ENCODE measurements at regions not wholly inside any gene's neighbourhood (a gene's known extent, or its start where the extent isn't known, plus 50 kb on each side); places are given as distances from the start of the nearest gene placed in this dataset.

DNA sequence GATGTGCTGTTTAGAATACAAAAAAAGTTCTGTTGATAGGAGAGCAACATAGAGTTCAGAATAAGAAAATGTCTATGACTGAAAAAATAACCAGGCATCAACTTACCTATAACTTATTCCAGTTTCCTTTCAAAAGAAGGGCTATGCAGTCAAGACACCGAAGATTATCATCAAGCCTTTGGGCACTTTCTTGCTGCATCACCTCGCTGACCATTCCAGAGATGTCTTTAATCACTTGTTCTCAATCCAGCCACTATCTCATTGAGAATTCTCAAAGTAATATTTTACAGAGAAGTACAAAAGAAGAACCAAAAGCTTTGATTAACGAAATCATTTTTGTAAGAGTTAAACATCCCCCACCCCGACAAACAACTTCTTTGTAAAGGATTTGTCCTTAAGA, 198.3 kb upstream of the P2RY1 start:
- TF ChIP-seq, protein P1, sequence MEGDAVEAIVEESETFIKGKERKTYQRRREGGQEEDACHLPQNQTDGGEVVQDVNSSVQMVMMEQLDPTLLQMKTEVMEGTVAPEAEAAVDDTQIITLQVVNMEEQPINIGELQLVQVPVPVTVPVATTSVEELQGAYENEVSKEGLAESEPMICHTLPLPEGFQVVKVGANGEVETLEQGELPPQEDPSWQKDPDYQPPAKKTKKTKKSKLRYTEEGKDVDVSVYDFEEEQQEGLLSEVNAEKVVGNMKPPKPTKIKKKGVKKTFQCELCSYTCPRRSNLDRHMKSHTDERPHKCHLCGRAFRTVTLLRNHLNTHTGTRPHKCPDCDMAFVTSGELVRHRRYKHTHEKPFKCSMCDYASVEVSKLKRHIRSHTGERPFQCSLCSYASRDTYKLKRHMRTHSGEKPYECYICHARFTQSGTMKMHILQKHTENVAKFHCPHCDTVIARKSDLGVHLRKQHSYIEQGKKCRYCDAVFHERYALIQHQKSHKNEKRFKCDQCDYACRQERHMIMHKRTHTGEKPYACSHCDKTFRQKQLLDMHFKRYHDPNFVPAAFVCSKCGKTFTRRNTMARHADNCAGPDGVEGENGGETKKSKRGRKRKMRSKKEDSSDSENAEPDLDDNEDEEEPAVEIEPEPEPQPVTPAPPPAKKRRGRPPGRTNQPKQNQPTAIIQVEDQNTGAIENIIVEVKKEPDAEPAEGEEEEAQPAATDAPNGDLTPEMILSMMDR (IDR thresholded peaks at IDR 0.05): no peak
- no peak for TF ChIP-seq POLR2A (IDR thresholded peaks at IDR 0.05)

All from body of pancreas (tissue), 4 donors.